Epithelial cell of esophagus (primary cell): ENCODE measurements at regions not wholly inside any gene's neighbourhood (a gene's known extent, or its start where the extent isn't known, plus 50 kb on each side); places are given as distances from the start of the nearest gene placed in this dataset.

Experiments used
- DNase-seq: peaks from one replicate; pipeline ENCODE4 v3.0.0; 2010; ENCODE audit warnings: low read depth
- H3K4me3 ChIP-seq: 2 replicates; pipeline ENCODE4 v1.5.1; 2011; ENCODE audit warnings: mild to moderate bottlenecking, low read length, control low read depth
- TF ChIP-seq, protein P1 (sequence below): IDR thresholded peaks from 2 replicates; pipeline ENCODE4 v1.5.1; 2011; ENCODE audit warnings: low read depth, mild to moderate bottlenecking, low read length, control low read depth, inconsistent platforms; ENCODE audit not compliant: insufficient read depth; ENCODE audit errors: missing control alignments

- DNase-seq = no peak
- no peak overlapping the region for H3K4me3 ChIP-seq
- TF ChIP-seq, protein P1, sequence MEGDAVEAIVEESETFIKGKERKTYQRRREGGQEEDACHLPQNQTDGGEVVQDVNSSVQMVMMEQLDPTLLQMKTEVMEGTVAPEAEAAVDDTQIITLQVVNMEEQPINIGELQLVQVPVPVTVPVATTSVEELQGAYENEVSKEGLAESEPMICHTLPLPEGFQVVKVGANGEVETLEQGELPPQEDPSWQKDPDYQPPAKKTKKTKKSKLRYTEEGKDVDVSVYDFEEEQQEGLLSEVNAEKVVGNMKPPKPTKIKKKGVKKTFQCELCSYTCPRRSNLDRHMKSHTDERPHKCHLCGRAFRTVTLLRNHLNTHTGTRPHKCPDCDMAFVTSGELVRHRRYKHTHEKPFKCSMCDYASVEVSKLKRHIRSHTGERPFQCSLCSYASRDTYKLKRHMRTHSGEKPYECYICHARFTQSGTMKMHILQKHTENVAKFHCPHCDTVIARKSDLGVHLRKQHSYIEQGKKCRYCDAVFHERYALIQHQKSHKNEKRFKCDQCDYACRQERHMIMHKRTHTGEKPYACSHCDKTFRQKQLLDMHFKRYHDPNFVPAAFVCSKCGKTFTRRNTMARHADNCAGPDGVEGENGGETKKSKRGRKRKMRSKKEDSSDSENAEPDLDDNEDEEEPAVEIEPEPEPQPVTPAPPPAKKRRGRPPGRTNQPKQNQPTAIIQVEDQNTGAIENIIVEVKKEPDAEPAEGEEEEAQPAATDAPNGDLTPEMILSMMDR = no peak
These were observed 128.2 kb upstream of the XYLT1 start for GRCh38 chr16:17598968-17599367.

GRCh38 chr16:17591655-17592405, 121.1 kb upstream of the XYLT1 start:
- TF ChIP-seq, protein P1 = no peak
- DNase-seq = no peak
- no peak overlapping the region for H3K4me3 ChIP-seq

GRCh38 chr16:17590711-17591654, 120.2 kb upstream of the XYLT1 start:
- no peak for DNase-seq
- no peak overlapping the region for H3K4me3 ChIP-seq
- TF ChIP-seq, protein P1 = no peak

DNA sequence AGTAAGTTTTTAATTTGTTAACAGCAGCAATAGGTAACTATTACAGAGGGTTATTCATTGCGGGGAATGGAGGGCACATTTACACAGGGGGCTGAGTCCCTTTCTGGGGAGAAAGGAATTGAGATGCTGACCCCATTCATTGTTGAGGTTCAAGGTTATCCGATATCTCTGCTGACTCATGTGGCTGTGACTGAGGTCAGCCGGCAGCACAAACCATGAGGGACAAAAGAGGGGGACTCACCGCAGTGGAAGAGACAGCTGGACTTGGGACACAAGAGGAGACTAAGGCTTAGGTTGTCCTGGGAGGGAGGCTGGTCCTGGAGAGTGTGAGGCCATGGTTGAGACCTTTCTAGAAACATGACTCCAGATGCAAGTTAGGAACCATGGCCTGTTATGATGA, 119.1 kb upstream of the XYLT1 start:
- TF ChIP-seq, protein P1 = no peak
- no peak for DNase-seq
- H3K4me3 ChIP-seq = no peak overlapping the region

DNA sequence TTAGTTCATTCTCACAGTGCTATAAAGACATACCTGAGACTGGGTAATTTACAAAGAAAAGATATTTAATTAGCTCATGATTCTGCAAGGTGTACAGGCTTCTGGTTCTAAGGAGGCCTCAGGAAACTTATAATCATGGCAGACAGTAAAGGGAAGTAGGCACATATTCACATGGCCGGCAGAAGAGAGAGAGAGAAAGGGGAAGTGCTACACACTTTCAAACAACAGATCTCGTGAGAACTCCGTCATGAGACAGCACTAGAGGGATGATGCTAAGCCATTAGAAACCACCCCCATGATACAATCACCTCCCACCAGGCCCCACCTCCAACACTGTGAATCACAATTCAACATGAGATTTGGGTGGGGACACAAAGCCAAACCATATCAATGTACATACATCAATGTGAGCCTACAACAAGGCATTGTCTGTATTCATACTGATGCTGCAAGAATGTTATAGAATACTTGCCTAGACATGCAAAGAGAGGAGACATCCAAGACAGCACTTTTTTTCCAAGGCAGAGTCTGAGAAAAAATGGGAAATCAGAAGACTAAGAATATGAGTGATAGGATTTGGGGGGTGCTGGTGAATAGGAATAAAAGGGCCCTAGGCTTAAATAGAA, 114.8 kb upstream of the XYLT1 start:
- no peak overlapping the region for H3K4me3 ChIP-seq
- TF ChIP-seq, protein P1 = no peak
- peak; percentile 16 for DNase-seq

GRCh38 chr16:17578981-17579874, 108.5 kb upstream of the XYLT1 start:
- peak; percentile 38 for DNase-seq
- no peak overlapping the region for H3K4me3 ChIP-seq
- TF ChIP-seq, protein P1 = peak; percentile 49
